ES-I3 (cell line): ENCODE measurements at regions not wholly inside any gene's neighbourhood (a gene's known extent, or its start where the extent isn't known, plus 50 kb on each side); places are given as distances from the start of the nearest gene placed in this dataset.

ENCODE experiments used
- H3K36me3 ChIP-seq: 2 replicates; pipeline ENCODE4 v1.6.1; 2013; ENCODE audit warnings: mild to moderate bottlenecking, low read length, control low read depth, moderate library complexity; ENCODE audit not compliant: insufficient read depth
- H3K4me1 ChIP-seq: 2 replicates; pipeline ENCODE4 v1.6.1; 2013; ENCODE audit warnings: mild to moderate bottlenecking, control low read depth, low read length; ENCODE audit not compliant: insufficient read depth
- H3K9ac ChIP-seq: 2 replicates; pipeline ENCODE4 v1.6.1; 2013; ENCODE audit warnings: low read depth, mild to moderate bottlenecking, low read length, moderate library complexity
- H3K9me3 ChIP-seq: 2 replicates; pipeline ENCODE4 v1.6.1; 2013; ENCODE audit warnings: mild to moderate bottlenecking, low read length, moderate library complexity; ENCODE audit not compliant: control insufficient read depth, insufficient read depth

DNA sequence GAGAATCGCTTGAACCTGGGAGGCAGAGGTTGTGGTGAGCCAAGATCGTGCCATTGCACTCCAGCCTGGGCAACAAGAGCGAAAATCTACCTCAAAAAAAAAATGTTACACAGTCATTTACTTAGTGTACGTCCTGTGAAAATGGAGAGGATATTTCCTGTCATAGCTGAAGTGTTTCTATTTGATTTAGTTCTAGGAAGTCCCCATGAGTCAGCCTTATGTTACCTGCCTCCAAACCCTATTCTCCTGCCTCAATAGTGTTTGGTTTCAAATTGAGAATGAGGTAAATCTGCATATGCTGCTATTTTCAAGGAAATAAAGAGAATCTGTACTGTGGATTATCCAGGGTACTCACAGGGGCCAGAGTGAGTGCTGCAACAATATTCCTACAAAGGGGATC lies 1284.5 kb upstream of the AUTS2 start:
- no peaks in the 10 kb centered on the region for H3K36me3 ChIP-seq
- no peaks in the 10 kb centered on the region; the same call in 1 of the 2 replicates for H3K4me1 ChIP-seq
- no peaks in the 10 kb centered on the region for H3K9me3 ChIP-seq
- no peak overlapping the region for H3K9ac ChIP-seq

DNA sequence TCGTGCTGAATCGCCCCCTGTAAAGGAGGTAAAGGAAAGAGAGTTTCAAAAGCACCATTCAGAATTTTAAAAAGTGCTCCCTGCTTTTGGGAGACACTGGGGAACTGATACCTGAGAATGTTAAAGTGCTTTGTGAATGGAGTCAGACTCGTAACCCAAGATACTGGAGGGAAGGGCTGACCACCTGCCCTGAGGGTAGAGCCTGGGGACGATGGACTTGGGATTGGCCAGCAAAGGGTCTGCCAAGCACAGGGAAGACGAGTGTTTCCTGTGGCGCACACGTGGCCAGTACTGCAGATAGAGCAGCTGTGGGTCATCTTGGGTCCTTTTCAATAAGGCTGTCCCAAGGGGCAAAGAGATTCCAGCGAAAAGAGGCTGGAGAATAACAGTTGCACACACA lies 1284.1 kb upstream of the AUTS2 start:
- Histone ChIP-seq H3K36me3 (no peaks in the 10 kb centered on the region), H3K9ac (no peak overlapping the region), H3K9me3 (no peaks in the 10 kb centered on the region), H3K4me1 (no peaks in the 10 kb centered on the region; the same call in 1 of the 2 replicates)

DNA sequence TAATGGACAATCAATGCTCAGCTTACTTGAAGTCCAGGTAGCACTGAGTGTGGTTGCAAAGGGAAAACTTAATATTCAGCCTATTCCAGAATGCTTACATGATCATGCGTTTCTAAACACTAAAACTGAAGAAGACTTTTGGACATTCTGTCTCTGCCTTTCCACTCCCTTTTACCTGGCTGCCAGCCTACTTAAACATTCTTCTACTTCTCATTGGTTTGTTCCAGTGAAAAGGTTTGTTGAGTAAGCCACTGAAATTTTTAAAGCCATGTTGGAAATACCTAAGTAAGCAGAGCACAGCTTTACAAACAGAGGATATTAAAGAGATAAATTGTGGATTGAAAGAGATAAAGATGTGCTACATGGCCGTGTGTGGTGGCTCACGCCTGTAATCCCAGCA lies 1280.8 kb upstream of the AUTS2 start:
- Histone ChIP-seq H3K9ac (no peak overlapping the region), H3K36me3 (no peaks in the 10 kb centered on the region), H3K9me3 (no peaks in the 10 kb centered on the region), H3K4me1 (peaks cover 7% of the 10 kb centered on the region; the same call in 1 of the 2 replicates)

DNA sequence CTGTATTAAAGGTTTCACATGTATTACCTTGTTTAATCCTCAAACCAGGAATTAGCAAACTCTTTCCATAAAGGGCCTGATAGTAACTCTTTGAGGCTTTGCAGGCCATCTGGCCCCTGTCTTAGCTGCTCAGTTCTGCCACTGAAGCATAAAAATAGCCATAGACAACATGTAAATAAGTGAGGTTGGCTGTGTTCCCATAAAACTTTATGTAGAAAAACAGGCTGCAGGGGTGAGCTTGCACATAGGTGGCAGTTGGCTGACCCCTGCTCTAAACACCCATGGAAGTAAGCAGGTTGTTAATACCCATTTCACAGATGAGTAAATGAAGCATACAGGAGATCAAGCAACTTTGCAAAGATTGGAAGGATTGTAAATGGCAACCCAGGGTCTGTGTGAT lies 1279.2 kb upstream of the AUTS2 start:
- no peaks in the 10 kb centered on the region for H3K9me3 ChIP-seq
- H3K9ac ChIP-seq = no peak overlapping the region
- no peaks in the 10 kb centered on the region for H3K36me3 ChIP-seq
- H3K4me1 ChIP-seq = peaks cover 7% of the 10 kb centered on the region; the same call in 1 of the 2 replicates

DNA sequence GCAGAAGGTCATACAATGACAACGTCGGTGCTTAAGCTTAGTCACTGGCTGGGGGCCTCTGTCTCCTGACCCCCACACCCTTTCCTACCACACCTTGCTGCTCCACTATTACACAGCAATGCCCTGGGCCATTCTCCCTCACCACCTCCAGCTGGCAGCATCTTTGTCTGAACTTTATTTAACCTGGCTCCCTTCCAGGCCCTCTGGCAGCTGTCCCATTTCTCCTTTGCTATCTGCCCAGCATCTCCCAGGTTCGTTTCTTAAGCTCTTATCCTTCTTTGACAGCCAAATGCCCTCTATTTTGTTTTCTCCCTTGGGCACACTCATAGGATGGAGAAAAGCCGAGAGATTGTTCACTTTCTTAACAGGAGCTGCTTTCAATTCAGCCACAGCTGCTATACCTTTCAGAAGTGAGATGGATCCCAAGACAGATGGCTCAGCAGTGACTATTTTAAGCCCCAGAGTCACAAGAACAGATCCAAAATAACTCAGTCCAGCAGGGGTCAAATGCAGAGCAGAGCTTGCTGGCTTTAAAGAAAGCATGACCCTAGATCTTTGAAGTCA lies 1277.1 kb upstream of the AUTS2 start:
- peaks cover 7% of the 10 kb centered on the region; the same call in 1 of the 2 replicates for H3K4me1 ChIP-seq
- H3K9ac ChIP-seq = no peak overlapping the region
- no peaks in the 10 kb centered on the region for H3K9me3 ChIP-seq
- no peaks in the 10 kb centered on the region for H3K36me3 ChIP-seq

DNA sequence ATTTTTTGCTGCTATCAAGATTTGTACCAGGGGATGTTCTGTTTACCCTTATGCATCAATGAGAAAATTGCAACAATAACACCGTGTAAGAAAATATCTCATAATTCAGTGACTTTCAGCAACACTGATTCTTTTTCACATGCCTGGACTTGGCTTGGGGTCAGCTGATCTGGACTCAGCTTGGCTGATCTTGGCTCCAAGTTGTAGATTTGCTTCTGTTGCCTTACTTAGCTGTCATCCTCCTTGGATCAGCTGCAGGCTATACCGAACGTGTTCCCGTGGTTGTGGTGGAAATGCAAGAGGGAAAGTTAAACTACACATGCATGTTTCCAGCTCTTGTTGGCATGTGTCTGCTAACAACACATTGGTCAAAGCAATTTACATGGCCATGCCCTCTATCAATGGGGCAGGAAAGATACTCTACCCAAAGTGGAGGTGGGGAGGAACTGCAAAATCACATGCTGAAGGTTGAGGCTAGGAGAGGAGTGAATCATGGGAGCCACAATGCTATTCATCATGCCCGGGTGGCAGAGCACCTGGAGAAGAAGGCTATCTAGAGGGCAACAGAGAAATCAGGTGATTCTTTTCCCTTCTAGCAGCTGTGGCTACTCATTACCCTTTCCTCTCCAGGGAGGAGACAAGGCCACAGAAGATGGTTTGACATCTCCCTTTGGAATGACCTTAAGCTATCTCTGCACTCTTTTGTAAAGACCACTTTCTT lies 1276.3 kb upstream of the AUTS2 start:
- Histone ChIP-seq H3K4me1 (peaks cover 7% of the 10 kb centered on the region; the same call in 1 of the 2 replicates), H3K9ac (no peak overlapping the region), H3K9me3 (no peaks in the 10 kb centered on the region), H3K36me3 (no peaks in the 10 kb centered on the region)

DNA sequence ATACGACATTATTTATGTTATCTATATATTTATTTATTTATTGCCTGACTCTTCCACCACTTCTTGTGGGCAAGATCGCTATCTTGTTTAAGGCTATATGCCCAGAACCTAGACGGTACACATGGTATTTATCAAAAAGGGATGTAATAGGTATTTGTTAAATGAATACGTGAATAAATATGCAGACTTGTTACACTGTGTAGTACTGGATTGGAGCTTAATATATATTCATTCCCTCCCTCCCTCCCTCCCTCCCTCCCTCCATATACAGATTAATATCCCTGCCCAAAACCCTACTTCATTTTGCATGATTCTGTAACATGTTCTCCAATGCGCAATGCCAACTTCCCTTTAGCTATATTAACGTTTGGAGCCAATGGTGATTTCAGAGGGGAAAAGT lies 1273.7 kb upstream of the AUTS2 start:
- H3K36me3 ChIP-seq = no peaks in the 10 kb centered on the region

DNA sequence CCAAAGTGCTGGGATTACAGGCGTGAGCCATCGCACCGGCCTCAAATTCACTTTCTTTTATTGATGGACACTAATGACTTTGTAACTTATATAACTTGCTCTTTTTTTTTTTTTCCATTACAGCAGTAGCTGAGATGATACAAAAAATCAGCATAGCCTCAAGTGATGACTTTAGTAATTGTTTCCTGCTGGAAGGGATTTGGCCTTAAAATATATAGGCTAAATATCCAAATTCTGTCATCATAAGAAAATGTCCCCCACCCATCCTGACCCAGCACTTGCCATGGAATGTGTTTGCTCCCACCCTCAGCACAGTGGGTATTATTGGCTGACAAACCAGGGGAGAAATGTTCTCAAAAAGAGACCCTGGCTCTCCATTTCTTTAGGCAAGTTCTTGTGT lies 1264.1 kb upstream of the AUTS2 start:
- H3K4me1 ChIP-seq = no peaks in the 10 kb centered on the region
- no peak overlapping the region for H3K9ac ChIP-seq
- no peaks in the 10 kb centered on the region for H3K36me3 ChIP-seq
- peaks cover 2% of the 10 kb centered on the region; the same call in 1 of the 2 replicates for H3K9me3 ChIP-seq

More for the DNA sequence above, 1273.7 kb upstream of the AUTS2 start:
- H3K4me1 ChIP-seq = peaks cover 7% of the 10 kb centered on the region; the same call in 1 of the 2 replicates
- no peak overlapping the region for H3K9ac ChIP-seq
- H3K9me3 ChIP-seq = no peaks in the 10 kb centered on the region

DNA sequence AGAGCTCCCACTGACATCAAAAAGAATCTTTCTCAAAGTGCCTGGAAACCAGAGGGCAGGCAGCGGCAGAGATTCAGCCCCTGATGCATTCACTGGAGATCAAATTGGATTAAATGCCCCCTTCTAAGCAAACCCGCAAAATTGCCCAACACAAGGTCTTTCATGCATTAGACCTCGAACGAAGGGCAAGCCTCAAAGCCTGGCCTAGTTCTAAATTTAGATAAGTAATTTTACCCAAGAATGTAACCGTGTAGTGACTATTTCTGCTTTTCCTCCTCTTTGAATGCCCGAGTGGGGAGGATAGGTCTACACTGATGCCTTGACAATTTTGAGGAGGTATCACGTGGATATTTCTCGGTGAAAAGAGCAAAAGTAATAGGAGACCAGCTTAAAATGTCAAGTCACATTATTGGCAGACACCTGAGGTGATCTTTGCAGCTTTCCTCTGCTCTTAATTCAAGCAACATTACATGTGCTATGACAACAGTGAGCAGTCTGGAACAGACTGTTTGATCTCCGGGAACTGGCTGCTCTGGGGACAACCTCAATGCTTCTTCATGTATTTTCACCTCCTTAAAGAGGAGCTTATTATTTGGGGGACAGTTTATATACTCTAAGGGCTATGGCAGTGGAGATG lies 1263.5 kb upstream of the AUTS2 start:
- Histone ChIP-seq H3K9ac (no peak overlapping the region), H3K9me3 (peaks cover 2% of the 10 kb centered on the region; the same call in 1 of the 2 replicates), H3K4me1 (no peaks in the 10 kb centered on the region), H3K36me3 (no peaks in the 10 kb centered on the region)

DNA sequence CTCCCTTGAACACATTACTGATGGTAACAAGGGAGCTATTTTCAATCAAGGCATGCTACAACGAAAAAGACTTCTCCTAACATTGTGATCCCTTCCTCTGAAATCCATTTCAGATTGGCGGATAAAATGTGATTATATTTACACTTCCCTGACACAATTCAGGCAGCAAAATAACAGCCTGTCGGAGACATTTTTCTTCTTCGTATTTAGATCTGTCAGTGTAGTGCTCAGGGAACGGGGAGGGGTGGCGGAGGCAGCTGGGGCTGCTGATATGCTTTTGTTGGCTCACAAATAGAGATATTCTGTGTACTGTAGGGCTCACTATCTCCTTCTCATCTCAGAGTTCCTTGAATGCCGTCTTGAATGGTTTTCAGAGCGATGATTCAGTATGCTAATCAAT lies 1261.7 kb upstream of the AUTS2 start:
- H3K36me3 ChIP-seq = no peaks in the 10 kb centered on the region
- H3K4me1 ChIP-seq = no peaks in the 10 kb centered on the region
- H3K9me3 ChIP-seq = 0 out of 2 replicates have a peak, but pooled peaks cover 2% of the 10 kb centered on the region
- H3K9ac ChIP-seq = no peak overlapping the region

DNA sequence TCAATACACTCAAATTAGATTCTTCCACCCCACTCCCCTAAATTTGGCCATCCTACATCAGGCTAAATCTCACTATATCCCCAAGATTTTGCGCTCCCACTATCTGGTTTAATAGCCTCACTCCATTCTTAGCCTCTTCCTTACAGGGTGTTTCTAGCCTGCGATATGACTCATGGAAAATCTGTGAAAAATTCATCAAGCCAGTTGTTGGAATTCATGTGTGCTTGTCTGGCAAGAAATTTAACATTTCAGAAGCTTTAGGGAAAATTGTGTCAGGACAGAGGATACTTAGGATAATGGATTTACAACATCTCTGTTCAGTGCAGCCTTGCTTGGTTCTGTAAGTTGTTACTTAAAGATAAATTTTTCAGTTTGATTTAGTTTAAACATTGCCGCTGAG lies 1249.9 kb upstream of the AUTS2 start:
- no peaks in the 10 kb centered on the region for H3K36me3 ChIP-seq
- H3K9ac ChIP-seq = no peak overlapping the region
- H3K4me1 ChIP-seq = no peaks in the 10 kb centered on the region
- no peaks in the 10 kb centered on the region for H3K9me3 ChIP-seq

DNA sequence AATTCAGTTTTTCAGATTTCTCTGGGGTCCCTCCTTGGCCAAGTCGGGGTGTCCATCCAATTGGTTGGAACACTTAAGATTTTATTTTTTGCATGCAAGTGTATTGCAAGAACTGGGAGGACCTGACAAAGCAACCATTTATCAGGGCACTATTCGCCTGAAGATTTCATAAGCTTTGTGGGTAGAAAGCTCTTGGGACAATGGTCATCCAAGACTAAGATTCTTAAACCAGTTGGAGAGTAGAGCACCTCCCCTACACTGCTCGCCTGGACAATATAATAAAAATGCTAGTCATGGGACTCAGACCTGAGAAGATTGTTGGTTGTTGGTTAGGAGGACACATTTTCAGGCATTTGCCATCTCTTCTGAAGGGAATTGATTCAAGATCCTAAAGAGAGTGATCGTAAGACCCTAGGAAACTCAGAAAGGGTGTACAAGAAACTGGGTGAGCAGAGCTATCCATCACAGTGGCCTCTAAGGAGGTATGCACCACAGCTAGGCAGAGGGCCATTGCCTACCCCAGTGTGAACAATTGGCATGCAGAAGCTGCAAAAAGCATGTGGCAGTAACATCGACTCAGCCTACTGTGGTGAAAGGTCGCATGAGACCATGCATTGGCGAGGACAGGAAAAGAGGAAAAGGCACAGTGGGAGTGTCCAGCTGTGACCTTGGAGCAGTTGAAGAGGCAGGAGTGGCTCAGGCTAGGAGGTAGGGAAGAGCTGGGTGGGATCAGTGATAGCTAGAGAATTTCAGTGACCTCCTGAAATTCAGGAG lies 1235.3 kb upstream of the AUTS2 start:
- H3K36me3 ChIP-seq = no peaks in the 10 kb centered on the region
- no peaks in the 10 kb centered on the region; the same call in 1 of the 2 replicates for H3K4me1 ChIP-seq
- no peaks in the 10 kb centered on the region for H3K9me3 ChIP-seq
- H3K9ac ChIP-seq = no peak overlapping the region

DNA sequence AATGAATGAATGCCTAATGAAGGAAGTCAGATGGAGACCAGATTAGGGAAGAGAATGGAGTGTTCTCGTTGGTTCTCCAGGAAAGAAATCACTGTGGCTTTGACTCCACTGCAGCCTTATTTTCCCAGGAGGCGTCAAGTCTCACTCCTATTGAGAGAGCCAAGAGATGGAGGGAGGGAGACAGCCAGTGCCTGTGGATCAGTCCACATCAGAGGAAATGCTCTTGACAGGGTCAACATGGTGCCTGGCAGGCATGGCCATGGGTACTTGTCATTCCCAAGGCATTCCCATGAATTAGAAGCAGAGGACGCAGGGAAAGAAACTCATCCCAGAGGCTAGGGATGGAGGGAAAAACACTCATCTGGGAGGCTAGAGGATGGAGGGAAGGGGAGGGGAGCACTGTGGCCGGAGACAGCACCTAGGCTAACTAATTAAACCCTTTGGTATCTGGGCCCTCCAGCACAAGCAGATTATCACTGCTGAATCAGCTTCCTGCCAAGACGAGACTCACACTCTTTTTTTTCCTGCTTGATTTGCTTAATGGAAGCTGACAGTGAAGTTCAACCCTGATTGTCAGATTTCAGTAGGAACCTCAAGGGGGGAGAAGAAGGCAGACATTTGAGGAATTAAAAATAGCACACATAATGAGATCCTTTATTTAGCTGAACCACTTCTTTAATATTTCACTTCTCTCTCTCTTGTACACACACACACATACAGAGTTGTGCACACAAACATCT lies 1233.2 kb upstream of the AUTS2 start:
- H3K9me3 ChIP-seq = no peaks in the 10 kb centered on the region
- no peak overlapping the region for H3K9ac ChIP-seq
- H3K36me3 ChIP-seq = no peaks in the 10 kb centered on the region
- no peaks in the 10 kb centered on the region for H3K4me1 ChIP-seq

DNA sequence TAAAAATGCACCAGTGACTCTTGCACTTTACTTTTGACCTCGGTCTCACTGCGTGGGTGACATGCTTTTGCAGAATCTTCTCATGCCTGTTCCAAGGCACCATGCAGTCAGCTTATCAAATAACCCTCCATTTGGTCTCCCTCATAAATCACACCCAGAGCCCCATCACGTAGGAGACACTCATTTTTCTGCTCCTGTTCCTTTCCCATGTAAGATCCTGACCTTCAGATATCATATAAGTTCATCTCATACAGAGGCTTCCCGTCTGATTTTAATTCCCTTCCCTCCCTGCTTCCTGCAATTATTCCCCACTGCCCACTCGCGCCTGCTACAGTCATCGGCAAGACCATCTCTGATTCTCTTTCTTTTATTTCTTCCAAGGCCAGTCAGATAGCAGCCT lies 1226.3 kb upstream of the AUTS2 start:
- H3K9ac ChIP-seq = no peak overlapping the region
- H3K4me1 ChIP-seq = no peaks in the 10 kb centered on the region
- no peaks in the 10 kb centered on the region for H3K9me3 ChIP-seq
- H3K36me3 ChIP-seq = no peaks in the 10 kb centered on the region
